Keratinocyte (primary cell): ENCODE measurements at regions not wholly inside any gene's neighbourhood (a gene's known extent, or its start where the extent isn't known, plus 50 kb on each side); places are given as distances from the start of the nearest gene placed in this dataset.

Source experiments
- EZH2 ChIP-seq: IDR thresholded peaks from one replicate; pipeline ENCODE4 v1.6.1; 2012; ENCODE audit warnings: inconsistent platforms, mild to moderate bottlenecking, low read length, moderate library complexity
- TF ChIP-seq, protein P1 (sequence below), 3 experiments: IDR thresholded peaks in 1 of 3; conservative IDR thresholded peaks in 1 of 3; optimal IDR thresholded peaks in 1 of 3; 2 replicates in 2 of 3; 3 replicates in 1 of 3; pipeline versions ENCODE3 to v1.5.1; 2011; ENCODE audit warnings: low read length in 3 of 3, mild to moderate bottlenecking in 3 of 3, moderate library complexity in 2 of 3, control low read depth in 1 of 3, inconsistent platforms in 1 of 3; ENCODE audit not compliant: insufficient read depth in 2 of 3; ENCODE audit errors: extremely low read depth in 1 of 3

DNA sequence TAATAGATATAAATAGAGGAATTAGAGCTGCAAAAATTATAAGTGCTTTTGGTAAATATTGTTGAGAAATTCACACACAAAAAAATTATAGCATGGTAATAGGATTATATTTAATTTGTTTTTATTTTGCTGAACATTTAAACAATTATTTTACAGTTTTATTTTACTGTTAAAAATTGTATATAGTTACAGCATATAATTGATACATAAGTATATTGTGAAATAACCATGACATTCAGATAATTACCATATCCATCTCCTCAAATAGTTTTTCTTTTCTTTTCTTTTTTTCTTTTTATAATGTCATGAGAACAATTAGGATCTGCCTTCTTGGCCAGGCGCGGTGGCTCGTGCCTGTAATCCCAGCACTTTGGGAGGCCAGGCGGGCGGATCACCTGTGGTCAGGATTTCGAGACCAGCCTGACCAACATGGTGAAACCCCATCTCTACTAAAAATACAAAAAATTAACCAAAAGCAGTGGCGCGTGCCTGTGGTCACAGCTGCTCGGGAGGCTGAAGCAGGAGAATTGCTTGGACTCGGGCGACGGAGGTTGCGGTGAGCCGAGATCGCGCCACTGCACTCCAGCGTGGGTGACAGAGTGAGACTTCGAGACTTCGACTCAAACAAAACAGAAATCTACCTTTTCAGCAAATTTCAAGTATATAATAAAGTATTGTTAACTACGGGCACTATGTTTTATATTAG, 654.2 kb downstream of the TENT5A start:
- TF ChIP-seq, protein P1, sequence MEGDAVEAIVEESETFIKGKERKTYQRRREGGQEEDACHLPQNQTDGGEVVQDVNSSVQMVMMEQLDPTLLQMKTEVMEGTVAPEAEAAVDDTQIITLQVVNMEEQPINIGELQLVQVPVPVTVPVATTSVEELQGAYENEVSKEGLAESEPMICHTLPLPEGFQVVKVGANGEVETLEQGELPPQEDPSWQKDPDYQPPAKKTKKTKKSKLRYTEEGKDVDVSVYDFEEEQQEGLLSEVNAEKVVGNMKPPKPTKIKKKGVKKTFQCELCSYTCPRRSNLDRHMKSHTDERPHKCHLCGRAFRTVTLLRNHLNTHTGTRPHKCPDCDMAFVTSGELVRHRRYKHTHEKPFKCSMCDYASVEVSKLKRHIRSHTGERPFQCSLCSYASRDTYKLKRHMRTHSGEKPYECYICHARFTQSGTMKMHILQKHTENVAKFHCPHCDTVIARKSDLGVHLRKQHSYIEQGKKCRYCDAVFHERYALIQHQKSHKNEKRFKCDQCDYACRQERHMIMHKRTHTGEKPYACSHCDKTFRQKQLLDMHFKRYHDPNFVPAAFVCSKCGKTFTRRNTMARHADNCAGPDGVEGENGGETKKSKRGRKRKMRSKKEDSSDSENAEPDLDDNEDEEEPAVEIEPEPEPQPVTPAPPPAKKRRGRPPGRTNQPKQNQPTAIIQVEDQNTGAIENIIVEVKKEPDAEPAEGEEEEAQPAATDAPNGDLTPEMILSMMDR (optimal IDR thresholded peaks at IDR 0.05 in 1 of 3, IDR thresholded peaks at IDR 0.05 in 1 of 3, conservative IDR thresholded peaks at IDR 0.05 in 1 of 3; ENCODE audit: extremely low read depth in 1 of 3, insufficient read depth in 2 of 3, low read length in 3 of 3): no peak
- no peak for TF ChIP-seq EZH2
